NB4 (cell line): ENCODE measurements at regions not wholly inside any gene's neighbourhood (a gene's known extent, or its start where the extent isn't known, plus 50 kb on each side); places are given as distances from the start of the nearest gene placed in this dataset.

ENCODE experiments used
- DNase-seq: peaks from one replicate; pipeline ENCODE4 v3.0.0; 2010; ENCODE audit warnings: low read depth
- H3K4me3 ChIP-seq: one replicate; pipeline ENCODE4 v1.5.1; 2011; ENCODE audit warnings: mild to moderate bottlenecking, low read depth, low read length, moderate library complexity
- CTCF ChIP-seq: IDR thresholded peaks from one replicate; pipeline ENCODE4 v1.5.1; 2012; ENCODE audit warnings: low read depth, low read length
- MAX ChIP-seq: IDR thresholded peaks from 2 replicates; pipeline ENCODE4 v1.6.1; 2011; ENCODE audit warnings: low read depth, low read length
- MYC ChIP-seq: IDR thresholded peaks from 2 replicates; pipeline ENCODE4 v1.6.1; 2011; ENCODE audit warnings: low read depth, low read length
- POLR2A ChIP-seq: IDR thresholded peaks from 2 replicates; pipeline ENCODE4 v1.6.1; 2011; ENCODE audit warnings: mild to moderate bottlenecking; ENCODE audit not compliant: insufficient read length; ENCODE audit errors: extremely low read depth

GRCh38 chr6:22008248-22008836 lies 288.5 kb downstream of the PRL start:
- DNase-seq = no peak
- no peak for TF ChIP-seq MAX
- no peak for TF ChIP-seq POLR2A
- no peak for TF ChIP-seq MYC
- no peak overlapping the region for H3K4me3 ChIP-seq

- no peak for DNase-seq
- H3K4me3 ChIP-seq = no peak overlapping the region
- TF ChIP-seq MAX = no peak
- TF ChIP-seq CTCF = no peak
- no peak for TF ChIP-seq POLR2A
- no peak for TF ChIP-seq MYC
Observed at GRCh38 chr6:22010102-22010501, 286.7 kb downstream of the PRL start.

GRCh38 chr6:22015216-22015615 lies 281.6 kb downstream of the PRL start:
- no peak for DNase-seq
- TF ChIP-seq POLR2A (no peak), MYC (no peak), MAX (no peak), CTCF (no peak)
- no peak overlapping the region for H3K4me3 ChIP-seq

- no peak for DNase-seq
- TF ChIP-seq POLR2A = no peak
- no peak for TF ChIP-seq MAX
- no peak for TF ChIP-seq CTCF
- no peak for TF ChIP-seq MYC
- H3K4me3 ChIP-seq = no peak overlapping the region
Observed at GRCh38 chr6:22015944-22016343, 280.9 kb downstream of the PRL start.

- TF ChIP-seq MAX (no peak), CTCF (no peak), POLR2A (no peak), MYC (no peak)
- H3K4me3 ChIP-seq = no peak overlapping the region
- no peak for DNase-seq
Observed at GRCh38 chr6:22017272-22017671, 279.6 kb downstream of the PRL start.

- no peak for DNase-seq
- no peak overlapping the region for H3K4me3 ChIP-seq
- TF ChIP-seq POLR2A = no peak
- no peak for TF ChIP-seq MAX
- TF ChIP-seq MYC = no peak
- TF ChIP-seq CTCF = no peak
Observed at GRCh38 chr6:22017766-22018165, 279.1 kb downstream of the PRL start.
